T-helper 1 cell treated with Interleukin-12 subunit alpha and Interleukin-12 subunit beta and Interleukin-4 antibody, amounts not matched to agents 30 ng/mL and 1 ng/mL, for 36 hours (primary cell): ENCODE measurements at regions not wholly inside any gene's neighbourhood (a gene's known extent, or its start where the extent isn't known, plus 50 kb on each side); places are given as distances from the start of the nearest gene placed in this dataset.

Experiments used
- intact Hi-C: fragments of 100-400 bp; cut with micrococcal nuclease; formaldehyde crosslinking; loops from one replicate; pipeline ENCODE4 v1.15.1; 2024

DNA sequence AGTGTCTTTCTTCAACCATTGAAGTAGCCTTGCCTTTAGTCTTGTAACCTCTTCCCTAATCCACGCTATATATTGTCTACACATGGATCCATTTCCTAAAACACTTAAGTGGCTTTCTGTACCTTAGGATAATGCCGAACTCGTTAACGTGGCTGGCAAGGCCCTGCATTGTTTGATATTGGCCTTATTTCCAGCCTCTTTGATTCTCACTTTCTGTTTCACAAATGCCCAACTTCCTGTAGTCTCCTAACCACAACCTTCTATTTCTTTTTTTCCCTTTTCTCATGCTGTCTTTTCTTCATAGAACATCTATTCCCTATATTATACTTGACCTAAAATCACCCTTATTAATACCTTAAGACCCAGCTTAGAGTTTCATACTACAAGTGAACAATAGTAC is 536.0 kb downstream of the LMO4 start:
- intact Hi-C loops: no loop called here

DNA sequence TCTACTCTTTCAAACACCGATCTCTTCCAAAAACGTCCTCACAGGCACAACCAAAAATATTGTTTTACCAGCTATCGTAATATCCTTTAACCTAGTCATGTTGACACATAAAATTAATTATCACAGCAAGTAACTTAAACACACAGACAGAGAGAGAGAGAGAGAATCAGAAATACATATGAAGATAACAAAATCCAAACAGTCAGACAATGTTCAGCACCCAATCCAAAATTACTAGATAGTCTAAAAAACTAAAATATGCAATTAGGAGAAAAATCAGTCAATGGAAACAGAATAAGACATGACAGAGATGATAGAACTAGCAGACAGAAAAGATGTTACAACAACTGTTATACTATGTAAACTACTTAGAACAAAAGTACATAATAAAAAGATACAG is 537.7 kb downstream of the LMO4 start:
- intact Hi-C loops: no loop called here

DNA sequence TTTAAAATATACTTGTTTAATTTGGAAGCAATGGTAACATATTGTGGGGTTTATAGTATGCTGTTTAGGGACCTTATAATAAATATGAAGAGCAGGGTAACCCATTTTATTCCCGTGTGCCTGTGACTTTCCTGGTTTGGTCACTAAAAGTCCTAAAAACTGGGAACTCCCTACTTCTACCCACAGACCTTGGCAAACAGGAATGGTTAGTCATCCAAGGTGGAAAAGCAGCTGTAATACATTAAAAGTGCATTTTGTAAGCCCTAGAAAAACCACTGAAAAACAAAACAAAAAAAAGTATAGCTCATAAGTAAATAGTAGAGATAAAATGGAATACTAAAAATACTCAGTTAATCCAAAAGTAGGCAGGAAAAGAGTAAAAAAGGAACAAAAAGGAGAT is 538.9 kb downstream of the LMO4 start:
- intact Hi-C loops: no loop called here

DNA sequence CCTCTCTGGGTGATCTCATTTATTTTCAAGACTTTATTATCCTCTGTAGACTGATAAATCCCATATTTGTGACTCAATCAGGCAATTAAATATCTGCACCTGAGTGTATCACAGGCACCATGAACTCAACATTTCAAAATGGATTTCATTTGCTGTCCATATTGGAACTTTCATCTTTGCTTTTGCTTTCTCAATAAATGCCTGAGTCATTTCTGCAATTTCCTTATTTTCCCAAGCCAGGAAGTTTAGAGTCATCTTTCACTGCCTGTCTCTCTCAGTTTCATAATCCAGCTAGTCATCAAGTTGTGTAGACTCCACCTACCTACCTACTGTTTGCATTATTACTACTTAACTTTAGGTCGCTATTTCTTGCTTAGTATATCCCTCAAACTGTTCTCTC is 540.9 kb downstream of the LMO4 start:
- intact Hi-C loops: no loop called here

DNA sequence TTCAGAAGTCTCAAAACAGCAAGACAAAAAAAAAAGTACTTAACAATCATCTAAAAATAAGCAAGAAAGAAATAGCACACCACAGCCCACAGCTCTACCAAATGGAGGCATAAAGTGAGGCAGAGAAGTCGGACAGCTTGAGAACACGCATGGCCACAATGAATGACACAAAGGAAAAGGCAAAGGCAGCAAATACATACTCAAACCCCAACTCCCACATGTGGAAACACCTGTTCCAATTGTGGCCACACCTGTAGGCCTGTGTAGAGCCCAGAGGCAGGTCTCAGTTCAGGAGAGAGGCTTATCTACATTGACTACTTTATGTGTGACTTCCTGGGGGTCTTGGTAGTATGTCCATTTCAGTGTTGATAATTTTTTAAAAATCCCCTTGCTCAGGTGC is 543.5 kb downstream of the LMO4 start:
- intact Hi-C loops: no loop called here

DNA sequence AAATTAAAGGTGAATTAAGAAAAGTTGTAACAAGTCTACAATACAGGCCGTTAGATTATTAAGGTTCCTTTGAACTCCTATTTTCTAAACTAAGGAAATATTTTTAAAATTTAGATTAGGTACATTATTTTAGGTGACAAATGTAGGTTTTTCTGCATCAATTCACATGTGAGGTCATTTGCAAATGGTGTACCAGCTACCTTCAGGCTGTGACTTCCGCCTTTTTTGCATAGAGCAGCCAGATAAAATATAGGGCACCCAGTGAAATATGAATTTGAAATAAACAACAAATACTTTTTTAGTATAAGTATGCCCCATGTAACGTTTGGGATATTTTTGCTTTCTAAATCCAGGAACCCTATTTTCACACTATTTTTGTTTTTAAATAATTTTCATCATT is 544.0 kb downstream of the LMO4 start:
- intact Hi-C loops: no loop called here

DNA sequence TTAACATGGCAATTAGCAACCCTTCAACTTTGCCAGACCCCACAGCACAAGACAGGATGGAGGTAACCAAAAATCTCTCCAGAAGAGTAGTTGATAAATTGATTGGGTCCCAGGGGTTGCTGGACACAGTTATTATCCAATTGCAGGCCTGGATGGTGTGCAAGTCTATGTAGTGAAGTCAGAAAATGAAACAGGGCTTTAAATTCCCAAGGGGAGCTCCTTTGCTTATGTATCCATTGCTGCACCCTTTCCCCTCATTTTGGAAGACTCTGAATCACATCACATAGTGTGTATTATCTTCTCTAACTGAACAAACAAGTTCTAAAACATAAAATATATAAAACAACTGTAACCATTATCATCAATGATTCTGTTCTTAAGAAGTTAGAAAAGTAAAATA is 550.2 kb downstream of the LMO4 start:
- intact Hi-C loops: no loop called here

DNA sequence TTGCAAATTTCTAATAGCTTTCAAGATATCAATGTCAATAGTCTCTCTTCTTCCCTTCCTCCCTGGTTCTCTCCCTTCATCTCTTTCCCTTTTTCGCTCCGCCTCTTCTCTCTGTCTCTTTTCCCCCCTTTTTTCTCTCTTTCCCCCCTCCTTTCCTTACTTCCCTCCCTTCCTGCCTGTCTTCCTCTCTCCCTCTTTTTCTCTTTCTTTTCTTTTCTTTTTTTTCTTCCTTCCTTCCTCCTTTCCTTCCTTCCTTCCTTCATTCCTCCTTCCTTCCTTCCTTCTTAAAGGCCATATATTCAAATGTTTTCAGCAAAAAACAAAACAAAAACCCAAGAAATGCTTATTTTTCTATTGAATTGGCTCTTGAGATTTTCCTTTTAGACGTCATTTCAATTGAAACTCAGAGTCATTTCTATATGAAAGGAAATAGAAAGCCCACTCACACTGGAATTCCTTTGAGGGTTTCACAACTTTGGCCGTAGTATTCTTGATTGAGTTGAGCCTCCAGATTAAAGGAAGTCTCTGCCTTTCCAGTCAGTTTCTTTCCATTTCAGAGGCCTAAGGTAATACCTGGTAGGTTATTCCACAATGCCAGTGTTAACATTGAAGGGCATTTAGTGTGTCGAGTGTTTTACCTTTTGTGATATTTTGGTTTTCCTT is 551.5 kb downstream of the LMO4 start:
- intact Hi-C loops: no loop called here

DNA sequence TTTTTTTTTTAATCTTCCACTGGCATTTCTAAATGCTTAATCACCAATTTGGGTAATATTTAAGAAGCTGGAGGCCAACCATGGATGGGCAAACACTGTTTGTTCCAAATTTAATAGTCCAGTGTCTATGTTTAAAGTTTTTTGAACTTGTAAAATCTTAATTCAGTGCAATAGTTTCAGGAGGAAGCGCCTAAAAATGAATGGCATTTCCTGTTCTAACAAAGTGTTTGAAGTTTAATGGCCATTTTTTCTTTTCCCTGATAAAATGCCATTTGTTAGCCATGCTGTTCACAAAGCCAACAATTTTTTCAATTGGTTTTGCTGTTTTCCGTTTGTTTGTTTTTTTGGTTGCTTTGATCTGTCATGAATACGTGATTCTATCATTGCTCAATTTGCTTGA is 552.1 kb downstream of the LMO4 start:
- intact Hi-C loops: no loop called here

DNA sequence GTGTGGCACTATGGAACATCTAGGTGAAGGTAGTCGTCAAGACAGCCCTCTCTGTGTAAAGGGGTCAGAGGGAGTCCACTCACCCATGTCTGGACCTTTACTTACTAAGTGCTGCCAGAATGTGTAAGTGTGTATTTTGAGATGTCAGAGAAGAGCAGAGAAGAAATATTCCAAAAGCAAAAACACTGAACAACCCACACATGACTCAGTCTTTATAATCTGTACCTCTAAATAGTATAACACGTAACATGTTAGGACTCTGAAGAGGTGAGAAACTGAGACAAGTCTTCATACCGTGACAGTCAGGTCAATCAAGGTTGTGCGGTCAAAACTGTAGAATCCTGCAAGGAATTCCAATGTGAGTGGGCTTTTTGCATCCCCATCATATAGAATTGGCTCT is 555.2 kb downstream of the LMO4 start:
- intact Hi-C loops: no loop called here

DNA sequence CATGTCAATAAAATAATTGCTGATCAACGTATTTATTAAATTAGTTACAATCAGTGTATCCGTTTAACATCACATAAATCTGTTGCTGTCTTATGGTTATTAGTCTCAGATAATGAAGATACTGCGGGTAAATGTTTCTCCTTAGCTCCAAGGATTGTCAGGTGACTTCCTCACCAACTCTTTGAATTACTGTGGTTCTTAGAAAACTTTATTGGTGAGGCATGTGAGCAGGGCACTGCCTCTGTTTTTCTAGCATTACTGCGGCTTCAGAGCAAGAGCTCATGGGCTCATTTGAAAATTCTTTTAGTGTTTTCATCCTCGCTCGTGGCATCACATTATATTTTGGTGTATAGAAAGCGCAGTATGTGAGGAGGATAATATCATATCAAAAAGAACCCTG is 555.9 kb downstream of the LMO4 start:
- intact Hi-C loops: no loop called here

DNA sequence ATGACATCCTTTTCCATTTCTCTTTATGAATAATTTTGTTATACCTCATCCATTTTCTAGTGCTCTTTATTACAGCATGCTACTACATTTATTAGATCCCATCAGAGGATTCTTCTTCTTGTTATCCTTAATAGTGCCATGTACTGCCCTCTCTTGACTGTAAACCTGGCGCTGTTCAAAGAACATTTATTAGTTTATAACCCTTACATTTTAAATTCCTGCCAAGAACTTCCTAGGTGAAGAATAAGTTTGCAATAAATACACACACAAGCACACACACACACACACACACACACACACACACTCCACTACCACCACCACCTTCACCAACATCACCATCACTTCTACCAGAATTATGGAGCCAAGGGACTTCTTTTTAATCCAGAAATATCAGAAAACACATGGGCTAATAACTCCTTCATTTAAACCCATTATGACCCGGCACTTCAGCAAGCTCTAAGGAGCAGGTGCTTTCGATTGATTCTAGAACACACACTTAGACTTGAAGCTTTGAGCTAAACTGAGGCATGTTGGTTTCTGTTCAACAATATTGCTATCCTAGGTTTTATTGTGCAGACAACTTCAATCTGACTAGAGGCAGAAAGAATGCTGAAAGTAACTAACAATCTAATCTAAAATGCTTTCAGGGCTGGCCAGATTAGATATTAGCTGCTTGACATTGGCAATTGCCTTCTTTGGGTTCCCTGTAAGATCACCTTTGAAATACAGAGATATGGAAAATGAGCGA is 556.8 kb downstream of the LMO4 start:
- intact Hi-C loops: no loop called here

DNA sequence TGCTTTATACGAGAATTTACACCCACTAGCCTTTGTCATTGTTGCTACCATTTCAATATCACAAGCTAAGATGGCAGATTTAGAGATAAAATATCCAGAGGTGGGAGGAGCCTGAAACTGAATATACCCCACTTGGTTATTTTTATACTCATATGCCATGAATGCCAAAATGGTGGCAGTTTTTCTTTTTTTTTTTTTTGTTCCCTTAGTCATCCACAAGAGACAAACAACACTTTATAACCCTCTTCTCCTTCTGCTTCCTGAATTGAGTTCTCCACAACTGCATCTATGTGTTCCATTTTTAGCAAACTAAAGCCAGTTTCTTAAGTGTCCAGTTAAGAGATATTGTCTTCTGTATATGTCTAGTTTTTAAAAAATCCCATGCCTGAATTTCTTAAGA is 558.4 kb downstream of the LMO4 start:
- intact Hi-C loops: no loop called here

DNA sequence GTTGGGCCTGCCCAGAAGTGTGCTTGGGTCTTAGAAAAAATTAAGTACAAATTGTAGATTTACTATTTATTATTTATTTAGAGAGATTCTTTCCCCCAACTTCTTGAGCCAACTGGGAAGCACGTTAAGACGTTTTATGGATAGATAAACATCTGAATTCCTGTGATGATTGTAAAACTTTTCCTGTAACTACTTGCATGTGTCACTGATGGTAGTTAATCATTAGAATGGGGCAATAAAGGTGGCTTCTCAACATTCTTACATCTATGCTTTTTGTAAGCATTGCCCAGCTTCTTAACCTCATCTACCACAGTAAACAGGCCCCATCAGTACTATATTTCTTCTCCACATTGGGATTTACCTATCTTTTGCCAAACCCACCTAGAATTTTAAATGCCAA is 559.8 kb downstream of the LMO4 start:
- intact Hi-C loops: no loop called here

DNA sequence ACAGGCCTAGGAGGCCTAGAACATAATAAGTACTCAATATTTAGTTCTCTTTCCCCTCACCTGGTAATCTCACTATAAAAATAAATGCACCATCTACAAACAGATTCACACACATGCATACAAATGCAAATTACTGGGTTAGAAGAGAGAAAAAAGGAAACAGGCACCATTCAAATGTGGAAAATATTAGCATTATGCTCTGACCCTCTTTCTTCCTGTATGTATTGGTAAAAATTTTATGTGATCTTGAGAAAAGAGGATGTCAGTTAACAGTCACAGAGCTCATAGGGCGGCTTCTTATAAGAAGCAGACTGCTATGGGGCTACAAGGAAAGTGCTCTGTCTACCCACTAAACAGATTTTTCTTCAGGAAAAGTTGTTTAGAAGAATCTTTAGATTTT is 565.4 kb downstream of the LMO4 start:
- intact Hi-C loops: no loop called here

DNA sequence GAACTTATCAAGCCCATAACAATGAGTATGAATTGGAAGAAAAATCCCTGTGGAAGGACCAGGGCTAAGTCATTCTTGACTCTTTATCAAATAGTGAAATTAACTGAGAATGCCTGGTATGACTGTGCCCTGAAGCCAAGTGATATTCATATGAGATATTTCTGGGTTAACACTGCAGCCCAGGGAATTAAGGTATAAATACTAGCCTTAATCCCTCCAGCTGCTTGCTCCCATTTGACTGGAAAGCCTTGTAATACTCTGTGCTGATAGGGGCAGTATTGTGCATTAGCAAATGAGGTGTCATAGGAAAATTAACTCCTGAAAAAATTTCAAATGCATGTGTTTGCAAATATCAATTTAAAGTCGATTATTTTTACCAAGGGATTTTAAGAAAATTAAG is 568.8 kb downstream of the LMO4 start:
- intact Hi-C loops: no loop called here

DNA sequence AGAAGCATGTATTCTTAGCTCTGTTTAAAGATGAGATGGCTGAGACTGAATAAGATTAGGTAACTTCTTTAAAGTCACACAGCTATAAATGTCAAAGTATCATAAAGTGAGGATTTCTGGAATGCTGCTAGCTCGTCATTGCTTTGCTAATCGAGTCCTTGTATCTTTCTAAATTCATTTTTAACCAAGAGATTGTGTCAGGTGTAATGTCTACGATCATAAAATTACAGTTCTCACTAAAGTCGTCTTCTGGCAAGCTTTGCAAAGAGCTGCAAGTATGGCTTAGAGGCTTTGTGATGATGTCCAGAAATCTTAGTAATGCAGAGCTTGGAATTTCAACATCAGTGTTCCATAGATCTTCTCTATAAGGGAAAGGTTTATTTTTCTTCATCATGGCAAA is 569.8 kb downstream of the LMO4 start:
- intact Hi-C loops: no loop called here

DNA sequence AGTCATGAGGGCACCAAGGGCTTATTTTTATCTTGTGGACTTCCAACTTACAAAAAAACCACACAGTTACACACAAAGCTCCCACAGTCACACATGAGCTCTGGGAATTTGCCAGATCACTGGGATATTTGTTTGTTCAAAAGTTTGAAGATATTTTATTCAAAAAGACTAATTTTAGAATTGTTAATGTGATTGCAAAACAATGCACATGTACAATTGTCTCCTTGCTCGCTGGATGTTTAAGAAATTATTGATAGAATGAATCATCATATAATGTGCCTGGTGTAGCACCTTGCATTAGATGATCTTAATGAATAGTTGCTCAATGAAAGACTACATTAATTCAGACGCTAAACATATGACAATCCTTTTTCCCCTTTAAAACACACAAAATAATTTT is 570.3 kb downstream of the LMO4 start:
- intact Hi-C loops: no loop called here

DNA sequence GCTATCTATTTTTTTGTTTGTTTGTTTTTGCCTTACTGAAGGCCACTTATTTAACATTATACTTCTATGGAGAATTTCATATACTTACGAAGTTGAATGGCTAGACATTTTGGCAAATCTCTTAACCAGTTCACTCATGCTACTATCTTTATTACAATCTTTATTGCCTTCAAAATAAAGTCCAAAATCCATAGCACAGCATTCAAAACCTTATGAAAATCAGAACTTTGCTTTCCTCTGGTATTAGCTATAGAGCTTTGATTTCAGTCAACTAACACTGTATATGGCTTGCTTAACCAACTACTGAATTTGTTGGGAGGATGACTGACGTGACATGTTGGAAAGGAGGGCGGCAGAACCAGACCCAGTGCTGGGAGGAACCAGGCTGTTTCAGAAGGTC is 571.1 kb downstream of the LMO4 start:
- intact Hi-C loops: no loop called here

DNA sequence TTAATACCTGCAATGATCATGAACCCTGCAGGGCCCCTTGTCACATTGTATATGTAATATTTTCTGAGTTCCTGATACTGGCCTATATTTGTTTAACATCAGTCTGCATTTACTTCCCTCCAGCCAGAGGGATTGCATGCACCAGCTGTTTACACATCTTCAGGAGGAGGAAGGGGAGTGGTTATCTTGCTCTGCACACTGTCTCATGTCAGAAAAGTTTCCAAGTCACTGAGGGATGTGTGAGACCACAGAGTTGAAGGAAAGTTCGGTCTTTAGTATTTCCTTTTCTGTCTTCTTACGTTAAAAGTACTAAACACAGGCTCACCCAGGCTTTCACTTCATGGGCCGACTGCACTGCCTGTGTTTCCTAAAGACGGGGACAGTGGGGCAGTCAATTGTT is 574.1 kb downstream of the LMO4 start:
- intact Hi-C loops: no loop called here

DNA sequence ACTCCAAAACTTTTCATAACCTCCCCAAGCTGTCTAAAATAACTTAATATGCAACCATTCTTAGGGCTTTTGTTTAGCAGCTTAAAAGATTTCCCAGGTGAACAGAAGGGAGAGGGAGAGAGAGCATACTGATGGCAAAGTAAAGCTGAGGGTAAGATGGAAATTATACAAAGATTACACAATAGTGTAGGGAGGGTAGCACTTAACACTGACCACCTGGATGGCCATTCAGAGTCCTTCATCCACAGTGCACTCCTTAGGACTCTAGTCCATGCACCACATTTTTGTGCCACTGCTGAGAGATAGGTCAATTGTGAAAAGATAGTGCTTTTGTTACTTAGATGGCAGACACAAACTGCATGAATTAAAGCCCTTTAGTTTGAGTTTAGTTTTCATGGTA is 574.6 kb downstream of the LMO4 start:
- intact Hi-C loops: no loop called here

DNA sequence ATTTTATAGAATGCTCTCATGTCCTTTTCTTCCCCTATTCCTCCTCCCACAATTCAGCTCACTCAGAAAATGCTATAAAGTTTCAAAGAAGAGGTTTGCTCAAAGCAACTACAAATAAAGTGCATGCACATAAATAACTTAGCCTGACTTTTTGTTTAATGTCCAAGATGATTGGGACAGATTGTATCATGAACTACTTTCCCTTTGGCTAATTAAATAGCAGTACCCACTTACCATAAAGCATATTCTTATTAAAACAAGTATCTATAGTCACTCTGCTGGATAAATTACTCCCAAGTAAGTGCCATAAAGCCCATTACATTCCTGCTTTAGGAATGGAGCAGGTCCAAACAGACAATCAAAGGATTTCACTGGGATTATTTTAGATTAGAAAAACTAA is 576.0 kb downstream of the LMO4 start:
- intact Hi-C loops: no loop called here

DNA sequence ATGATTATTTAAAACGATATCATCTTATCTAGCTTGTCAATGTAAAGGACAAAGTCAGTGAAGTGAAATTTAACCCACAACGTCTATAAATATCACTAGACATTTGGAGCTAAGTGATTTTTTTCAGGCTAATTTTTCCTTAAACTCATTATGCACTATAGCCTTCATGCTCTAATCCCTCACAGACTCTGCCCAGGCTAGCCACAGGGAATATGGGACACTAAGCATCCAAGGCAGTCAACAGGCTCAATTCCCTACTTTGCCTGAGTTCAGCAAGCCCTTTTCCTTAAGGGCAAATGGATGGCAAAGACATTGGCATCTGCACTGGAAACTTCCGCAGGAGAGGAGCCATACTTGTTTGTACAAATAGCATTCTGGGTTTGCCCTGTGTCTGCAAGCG is 577.0 kb downstream of the LMO4 start:
- intact Hi-C loops: no loop called here
